ENCODE measurements at regions not wholly inside any gene's neighbourhood (a gene's known extent, or its start where the extent isn't known, plus 50 kb on each side); places are given as distances from the start of the nearest gene placed in this dataset.

DNA sequence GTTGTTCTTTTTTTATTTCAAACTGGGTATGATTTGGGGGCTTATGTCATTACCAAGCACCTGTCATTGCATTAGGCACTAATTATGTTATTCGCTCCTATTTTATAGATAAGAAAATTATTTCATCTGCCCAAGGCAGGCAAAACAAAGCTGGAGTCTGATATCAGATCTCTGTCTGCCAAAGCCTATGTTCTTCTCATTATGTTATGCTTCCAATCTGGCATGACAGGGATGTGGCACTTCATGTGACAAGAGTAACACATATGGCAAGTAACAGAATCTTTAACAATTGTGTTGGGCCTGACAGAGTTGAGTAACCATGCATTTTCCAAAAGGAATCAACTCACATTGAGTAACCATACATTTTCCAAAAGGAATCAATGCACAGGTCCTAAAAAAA lies 61.2 kb upstream of the TOM1L1 start:
- no peak overlapping the region for H3K27ac Mint-ChIP-seq
- POLR2A ChIA-PET: no interaction called here
- ATAC-seq (ENCODE audit: low read depth) (no peak), DNase-seq (no peak)
- no peaks in the 10 kb centered on the region for H3K4me1 Mint-ChIP-seq
- no peak overlapping the region for H3K4me3 Mint-ChIP-seq
- H3K9me3 Mint-ChIP-seq: no peaks in the 10 kb centered on the region
- no peaks in the 10 kb centered on the region for H3K36me3 Mint-ChIP-seq
- H3K27me3 Mint-ChIP-seq: no peaks in the 10 kb centered on the region

- ATAC-seq (ENCODE audit: low read depth): no peak
- POLR2A ChIA-PET: no interaction called here
- H3K27me3 Mint-ChIP-seq: no peaks in the 10 kb centered on the region
Measured at GRCh38 chr17:54840885-54841591, 59.6 kb upstream of the TOM1L1 start.

GRCh38 chr17:54841656-54842055 lies 59.0 kb upstream of the TOM1L1 start:
- Mint-ChIP-seq H3K27ac (no peak overlapping the region), H3K36me3 (no peaks in the 10 kb centered on the region), H3K9me3 (no peaks in the 10 kb centered on the region), H3K4me3 (no peak overlapping the region), H3K27me3 (no peaks in the 10 kb centered on the region), H3K4me1 (no peaks in the 10 kb centered on the region)
- ATAC-seq (ENCODE audit: low read depth) (no peak), DNase-seq (no peak)
- POLR2A ChIA-PET: no interaction called here

More at GRCh38 chr17:54840885-54841591, 59.6 kb upstream of the TOM1L1 start:
- Mint-ChIP-seq H3K27ac (no peak overlapping the region), H3K4me3 (no peak overlapping the region), H3K4me1 (no peaks in the 10 kb centered on the region), H3K36me3 (no peaks in the 10 kb centered on the region), H3K9me3 (no peaks in the 10 kb centered on the region)
- DNase-seq: no peak

GRCh38 chr17:54844233-54844632 lies 56.4 kb upstream of the TOM1L1 start:
- H3K9me3 Mint-ChIP-seq: no peaks in the 10 kb centered on the region
- H3K27me3 Mint-ChIP-seq: no peaks in the 10 kb centered on the region
- ATAC-seq (ENCODE audit: low read depth) (no peak), DNase-seq (no peak)
- H3K4me1 Mint-ChIP-seq: no peaks in the 10 kb centered on the region
- H3K27ac Mint-ChIP-seq: no peak overlapping the region
- POLR2A ChIA-PET: no interaction called here
- no peaks in the 10 kb centered on the region for H3K36me3 Mint-ChIP-seq
- H3K4me3 Mint-ChIP-seq: no peak overlapping the region

DNA sequence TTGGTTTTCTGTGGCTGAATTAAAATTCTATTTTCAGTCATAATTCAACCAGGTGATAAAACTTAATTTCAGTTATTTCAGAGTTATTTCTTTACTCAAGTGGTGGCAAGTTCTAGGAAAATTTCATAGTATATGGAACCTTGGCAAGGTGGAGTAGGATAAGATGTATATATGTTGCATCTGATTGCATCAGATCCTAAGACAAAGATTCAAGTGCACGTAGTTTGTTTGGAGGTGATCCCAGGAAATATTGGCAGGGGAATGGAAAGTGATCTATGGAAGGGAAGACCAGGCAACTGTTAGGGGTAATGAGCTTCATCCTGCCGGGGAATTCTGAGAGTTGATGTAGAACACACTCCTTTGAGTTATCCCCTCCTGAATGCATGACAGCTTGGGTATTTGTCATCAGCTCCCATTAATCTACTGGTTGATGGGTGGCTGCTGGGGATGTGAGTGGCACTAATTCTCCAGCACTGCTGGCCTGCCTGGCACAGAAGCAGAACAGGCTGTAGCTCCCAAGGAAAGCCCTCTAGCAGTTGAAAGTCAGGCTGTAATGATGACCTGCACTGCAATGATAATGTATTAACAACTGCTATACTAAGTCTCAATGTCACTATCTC lies 52.2 kb upstream of the TOM1L1 start:
- POLR2A ChIA-PET: no interaction called here
- DNase-seq (no peak), ATAC-seq (ENCODE audit: low read depth) (no peak)
- H3K27me3 Mint-ChIP-seq: peaks cover 2% of the 10 kb centered on the region
- H3K36me3 Mint-ChIP-seq: no peaks in the 10 kb centered on the region
- H3K4me1 Mint-ChIP-seq: no peaks in the 10 kb centered on the region
- H3K9me3 Mint-ChIP-seq: no peaks in the 10 kb centered on the region
- H3K4me3 Mint-ChIP-seq: no peak overlapping the region
- H3K27ac Mint-ChIP-seq: no peak overlapping the region

DNA sequence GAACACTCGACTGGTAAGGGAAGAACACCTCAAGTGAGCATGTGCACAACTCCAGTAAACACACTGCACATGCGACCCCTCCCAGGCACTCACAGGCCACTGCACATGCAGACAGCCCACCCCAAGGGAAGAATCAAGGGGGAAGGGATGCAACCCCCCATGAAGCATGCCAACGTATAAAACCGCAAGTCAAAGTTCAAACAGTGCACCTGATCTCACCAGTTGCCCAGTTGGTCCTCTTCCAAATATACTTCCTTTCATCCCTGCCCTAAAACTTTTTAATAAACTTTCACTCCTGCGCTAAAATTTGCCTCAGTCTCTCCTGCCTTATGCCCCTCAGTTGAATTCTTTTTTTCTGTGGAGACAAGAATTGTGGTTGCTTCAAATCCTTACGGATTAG lies 51.0 kb upstream of the TOM1L1 start:
- ATAC-seq (ENCODE audit: low read depth): no peak
- no peak for DNase-seq
- H3K27me3 Mint-ChIP-seq: peaks cover 2% of the 10 kb centered on the region
- H3K9me3 Mint-ChIP-seq: no peaks in the 10 kb centered on the region
- no peak overlapping the region for H3K4me3 Mint-ChIP-seq
- no peaks in the 10 kb centered on the region for H3K4me1 Mint-ChIP-seq
- no peaks in the 10 kb centered on the region for H3K36me3 Mint-ChIP-seq
- H3K27ac Mint-ChIP-seq: no peak overlapping the region
- POLR2A ChIA-PET: no interaction called here

Measured in activated naive CD8-positive, alpha-beta T cell treated with anti-CD3 and anti-CD28 coated beads, Interleukin-2, amount 10 ng/mL, durations not matched to agents 7 days and 5 days (primary cell).